Kidney glomerular epithelial cell (primary cell): ENCODE measurements at regions not wholly inside any gene's neighbourhood (a gene's known extent, or its start where the extent isn't known, plus 50 kb on each side); places are given as distances from the start of the nearest gene placed in this dataset.

ENCODE experiments used
- DNase-seq: peaks from one replicate; lab custom pipeline; 2025; lab: John Stamatoyannopoulos, UW

DNA sequence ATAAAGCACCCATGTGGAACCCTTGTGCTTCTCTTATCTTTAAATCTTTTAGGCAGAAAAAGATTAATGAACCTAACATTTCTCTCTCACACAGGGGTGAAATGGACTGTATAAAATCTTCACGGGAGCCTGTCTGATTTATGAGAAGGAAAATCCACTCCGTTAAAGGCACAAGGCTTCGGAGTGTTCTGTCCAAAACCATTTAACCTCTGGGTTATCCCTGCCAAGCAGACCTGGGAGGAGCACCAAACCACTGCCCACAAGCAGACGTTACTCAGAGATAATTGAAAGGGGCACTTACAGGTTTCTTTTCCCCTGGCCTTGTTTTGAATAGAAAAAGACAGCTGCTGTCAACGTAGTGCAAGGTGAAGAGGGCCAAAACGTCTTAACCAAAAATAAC lies 184.4 kb upstream of the DOK6 start:
- peak; percentile 7 for DNase-seq

DNA sequence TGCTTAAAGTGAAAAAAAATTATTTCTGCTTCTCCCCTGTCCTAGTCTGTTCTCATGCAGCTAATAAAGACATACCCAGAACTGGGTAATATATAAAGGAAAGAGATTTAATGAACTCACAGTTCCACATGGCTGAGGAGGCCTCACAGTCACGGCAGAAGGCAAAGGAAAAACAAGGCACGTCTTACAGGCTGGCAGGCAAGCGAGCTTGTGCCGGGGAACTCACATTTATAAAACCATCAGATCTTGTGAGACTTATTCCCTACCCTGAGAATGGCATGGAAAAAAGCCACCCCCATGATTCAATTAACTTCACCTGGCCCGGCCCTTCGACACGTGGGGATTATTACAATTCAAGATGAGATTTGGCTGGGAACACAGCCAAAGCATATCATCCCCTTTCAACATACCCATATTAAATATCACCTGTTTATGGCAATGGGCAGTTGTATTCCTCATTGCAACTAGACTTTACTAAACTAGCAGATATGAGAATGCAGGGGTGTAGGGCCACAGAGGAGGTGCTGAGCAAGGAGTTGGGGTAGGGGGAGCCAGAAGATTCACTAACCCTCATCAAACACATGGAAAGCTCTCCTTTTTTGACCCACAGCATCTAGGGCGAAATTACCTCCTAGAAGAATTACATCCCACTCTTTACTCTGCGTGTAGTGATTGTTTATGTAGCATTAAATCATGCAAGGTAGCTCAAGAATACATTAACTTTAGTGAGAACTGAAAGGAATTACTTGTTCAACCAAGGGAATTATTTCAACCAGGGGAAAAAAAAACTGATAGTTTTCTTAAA lies 183.3 kb upstream of the DOK6 start:
- DNase-seq, result no peak

DNA sequence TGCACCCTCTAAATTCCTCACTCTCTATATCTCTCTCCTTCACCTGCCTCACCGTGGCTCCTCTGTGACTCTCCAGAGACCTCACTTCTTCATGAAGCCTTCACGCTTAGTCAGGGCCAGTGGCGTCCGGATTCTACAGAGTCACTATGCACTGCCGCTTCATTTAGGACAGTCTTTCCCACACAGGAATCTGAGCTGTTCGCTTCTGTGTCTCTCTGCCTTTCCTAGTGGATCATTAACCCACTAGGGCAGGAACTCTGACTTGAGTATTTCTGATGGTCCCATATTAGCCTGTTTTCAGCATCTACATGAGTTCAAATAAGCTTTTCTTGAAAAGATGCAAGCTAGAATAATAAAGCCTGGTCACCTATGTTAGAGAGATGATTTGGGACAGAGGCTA lies 180.2 kb upstream of the DOK6 start:
- no peak for DNase-seq

DNA sequence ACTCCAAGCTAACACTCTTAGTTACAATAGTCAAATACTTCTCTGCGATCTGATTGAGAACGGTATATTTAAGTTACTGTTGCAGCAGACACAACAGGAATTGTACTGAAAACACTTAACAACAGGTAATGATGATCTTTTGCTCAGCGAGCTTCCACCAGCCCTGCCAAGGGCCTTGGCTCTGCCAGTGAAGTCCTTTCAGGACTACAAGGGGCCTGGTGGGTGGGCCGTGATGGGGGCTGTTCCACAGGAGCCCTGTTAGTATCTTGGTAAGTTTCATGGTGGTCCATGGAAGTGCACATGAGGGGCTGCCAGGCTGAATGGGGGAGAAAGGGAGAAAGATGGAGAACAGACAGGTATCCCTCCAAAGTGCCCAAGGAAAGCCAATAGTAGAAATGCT lies 178.6 kb upstream of the DOK6 start:
- DNase-seq, result no peak

DNA sequence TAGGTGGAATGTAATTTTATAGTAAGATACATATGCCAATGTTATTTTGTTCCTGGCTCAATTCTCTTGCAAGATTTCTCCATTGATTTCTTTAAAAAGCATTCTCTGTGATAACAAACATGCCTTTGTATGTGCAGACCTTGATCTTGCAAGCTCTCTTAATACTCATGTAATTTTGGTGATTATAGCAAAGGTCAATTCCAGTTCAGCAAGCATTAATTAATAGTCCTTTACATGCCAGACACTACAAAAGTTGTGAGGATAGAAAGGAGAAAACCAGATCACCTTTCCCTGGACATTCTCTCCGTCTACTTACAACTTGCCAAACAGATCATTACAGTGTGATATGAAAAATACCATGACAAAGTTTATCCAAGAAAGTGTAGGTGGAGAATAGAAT lies 173.7 kb upstream of the DOK6 start:
- DNase-seq, result no peak

DNA sequence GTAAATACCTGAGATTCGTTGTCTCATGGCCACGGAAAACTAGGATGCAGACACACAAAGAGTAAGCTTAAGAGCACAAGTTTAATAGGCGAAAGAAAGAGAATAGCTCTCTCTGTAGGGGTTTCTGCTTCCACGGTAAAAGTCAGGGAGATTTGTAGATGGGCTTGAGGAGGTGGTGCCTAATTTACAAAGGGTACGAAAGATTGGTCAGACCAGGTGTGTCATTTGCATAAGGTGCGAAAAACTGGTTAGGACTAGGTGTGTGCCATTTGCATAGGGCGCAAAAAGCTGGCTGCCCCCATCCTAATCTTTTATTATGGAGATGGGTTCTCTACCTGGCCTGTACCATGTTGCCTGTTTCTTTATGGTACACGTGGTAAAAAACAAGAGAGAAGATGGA lies 170.5 kb upstream of the DOK6 start:
- DNase-seq, result no peak

DNA sequence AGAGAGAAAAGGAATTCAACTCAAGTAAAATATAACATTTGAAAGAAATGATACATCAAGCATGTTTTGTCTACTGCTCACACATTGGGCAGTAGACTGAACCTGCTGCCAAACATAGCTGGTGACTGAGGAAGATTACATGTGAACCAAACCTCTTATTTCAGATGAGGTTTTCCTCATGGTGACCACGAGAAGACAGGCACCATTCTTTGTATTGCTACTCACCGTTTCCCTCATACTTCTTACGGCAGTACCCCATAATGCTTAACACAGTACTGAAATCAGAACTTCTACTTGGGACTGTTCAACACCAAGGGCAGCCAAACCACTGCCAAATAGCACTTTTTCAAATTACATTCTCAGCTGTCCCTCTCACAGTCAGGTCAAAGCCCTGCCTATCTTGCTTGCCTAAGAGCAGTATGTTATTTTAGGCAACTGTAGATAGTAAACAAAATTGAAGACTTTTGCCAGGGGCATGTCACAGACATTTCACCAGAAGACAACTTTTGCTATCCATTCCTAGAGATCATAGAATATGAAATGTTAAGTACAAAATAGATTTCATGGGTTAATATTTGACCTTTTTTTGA lies 167.1 kb upstream of the DOK6 start:
- no peak for DNase-seq

DNA sequence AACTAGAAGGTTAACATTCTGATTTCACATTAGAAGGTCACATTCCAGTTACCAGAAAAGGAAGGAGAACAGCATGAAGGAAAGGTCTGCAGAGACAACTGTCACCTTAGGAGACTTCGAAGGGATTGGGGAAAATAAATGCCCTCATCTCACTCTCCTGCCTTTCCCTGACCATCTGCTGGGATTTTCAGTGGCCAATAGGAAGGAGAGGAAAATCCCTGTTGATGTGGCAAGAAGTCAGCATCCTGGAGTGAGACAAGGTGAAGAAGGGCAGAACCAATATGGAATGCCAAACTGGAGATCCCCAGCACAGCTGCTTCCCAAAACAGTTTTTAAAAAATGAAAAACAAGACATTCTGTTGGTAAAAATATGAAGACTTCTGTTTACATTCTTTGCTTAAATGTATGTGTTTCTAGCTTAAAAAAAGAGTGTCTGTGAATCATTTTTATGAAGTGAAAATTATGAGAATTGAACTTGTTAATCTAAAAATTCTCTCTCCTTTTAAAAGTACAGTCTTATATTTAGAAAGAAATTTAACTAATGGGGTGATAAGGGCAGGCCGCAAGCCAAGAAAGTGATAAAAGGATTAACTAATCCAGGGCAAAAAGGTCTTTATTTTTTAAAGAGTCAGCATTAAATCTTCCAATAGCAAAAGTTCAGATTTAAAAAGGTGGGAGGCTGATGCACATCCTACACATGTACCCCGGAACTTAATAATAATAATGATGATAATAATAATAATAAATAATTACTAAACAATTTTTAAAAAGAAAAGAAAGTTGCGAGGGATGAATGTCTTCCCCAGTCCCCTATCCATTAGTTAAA lies 160.6 kb upstream of the DOK6 start:
- no peak for DNase-seq

DNA sequence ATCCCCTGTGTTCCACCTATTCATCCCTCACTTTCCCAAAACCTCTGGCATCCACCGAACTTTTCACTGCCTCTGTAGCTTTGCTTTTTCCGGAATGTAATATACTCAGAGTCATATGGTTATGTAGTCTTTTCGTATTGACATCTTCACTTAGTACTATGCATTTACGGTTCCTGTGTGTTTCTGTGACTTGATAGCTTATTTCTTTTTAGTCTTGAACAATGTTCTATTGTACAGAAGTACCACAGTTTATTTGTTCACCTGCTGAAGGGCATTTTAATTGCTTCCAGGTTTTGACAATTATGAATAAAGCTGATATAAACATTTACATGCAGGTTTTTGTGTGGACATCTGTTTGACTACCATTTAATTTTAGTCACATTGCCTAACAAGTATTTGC lies 154.7 kb upstream of the DOK6 start:
- no peak for DNase-seq

DNA sequence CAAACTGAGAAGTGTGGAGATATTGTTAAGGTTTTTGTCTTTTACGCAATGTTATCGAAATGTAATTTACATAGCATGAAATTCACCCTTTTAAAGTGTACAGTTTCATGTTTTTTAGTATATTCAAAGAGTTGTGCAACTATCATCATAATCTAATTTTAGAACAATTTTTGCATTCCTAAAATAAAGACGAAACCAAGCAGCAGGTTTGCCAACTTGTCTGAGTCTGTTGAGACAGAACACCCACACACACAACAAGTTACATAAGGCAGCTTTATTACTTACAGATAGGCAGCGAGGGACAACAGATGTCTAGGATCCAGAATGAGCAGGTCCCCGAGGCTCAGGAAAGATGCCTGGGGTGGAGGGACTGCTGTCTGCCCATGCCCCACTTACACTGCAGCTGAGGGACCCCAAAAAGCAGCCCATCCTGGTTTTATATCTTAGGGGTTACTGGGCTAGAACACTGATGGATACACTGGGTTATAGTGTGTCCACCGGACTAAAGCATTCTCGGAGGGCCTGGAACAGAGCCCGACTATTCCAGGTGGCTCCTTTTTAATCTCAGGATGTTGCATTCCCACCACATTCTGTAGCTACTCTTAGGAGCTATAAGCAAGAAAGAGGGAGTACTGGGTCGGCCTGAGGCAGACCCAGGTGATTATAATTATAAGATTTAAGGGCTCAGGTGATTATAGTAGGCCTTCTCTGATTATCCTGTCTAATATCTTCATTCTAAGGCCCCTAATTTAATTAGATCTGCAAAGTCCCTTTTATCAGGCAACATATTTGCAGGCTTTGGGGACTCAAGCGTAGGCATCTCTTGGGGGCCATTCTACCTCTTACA lies 150.2 kb upstream of the DOK6 start:
- DNase-seq, result no peak

DNA sequence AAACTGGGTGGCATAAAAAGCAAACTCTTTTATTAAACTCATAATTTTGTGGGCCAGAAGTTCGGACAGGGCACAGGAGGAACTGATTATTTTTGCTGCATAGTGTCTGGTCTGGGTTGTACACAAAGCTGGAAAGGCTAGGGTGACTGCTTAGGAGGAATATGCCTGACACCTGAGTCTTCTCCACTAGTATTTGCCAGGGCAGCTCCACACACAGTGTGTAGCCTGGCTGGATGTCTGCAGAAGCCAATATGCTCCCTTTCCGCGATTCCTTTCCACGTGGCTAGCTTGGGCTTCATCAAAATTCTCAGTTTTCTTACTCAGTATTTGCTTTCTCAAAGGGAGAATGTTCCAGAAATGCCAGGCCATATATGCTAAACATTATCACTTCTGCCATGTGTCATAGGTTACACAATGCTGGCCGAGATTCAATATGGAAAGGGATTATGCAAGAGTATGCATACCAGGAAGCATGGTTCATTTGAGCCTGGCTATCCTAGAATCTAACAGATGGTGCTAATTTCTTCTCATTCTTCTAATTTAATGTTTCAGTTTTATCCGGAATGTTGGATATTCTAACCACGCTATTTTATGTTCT lies 142.7 kb upstream of the DOK6 start:
- DNase-seq, result peak; percentile 4

DNA sequence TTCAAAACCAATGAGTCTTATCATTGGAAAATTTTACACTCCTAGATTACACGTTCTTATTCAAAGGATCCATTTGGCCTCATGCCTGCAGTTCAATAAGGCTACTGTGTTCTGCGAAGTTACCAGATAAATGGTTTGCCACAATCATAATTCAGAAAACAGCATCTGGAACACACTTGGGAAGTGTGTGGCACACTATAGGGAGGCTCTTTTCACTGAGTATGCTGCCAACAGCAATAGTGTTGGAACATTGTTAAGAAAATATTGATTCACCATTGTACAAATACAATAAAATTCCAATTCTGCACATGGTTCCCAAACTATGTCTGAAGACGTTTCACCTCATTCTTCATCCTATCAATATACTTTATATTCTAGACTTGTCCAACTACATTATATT lies 141.4 kb upstream of the DOK6 start:
- no peak for DNase-seq

DNA sequence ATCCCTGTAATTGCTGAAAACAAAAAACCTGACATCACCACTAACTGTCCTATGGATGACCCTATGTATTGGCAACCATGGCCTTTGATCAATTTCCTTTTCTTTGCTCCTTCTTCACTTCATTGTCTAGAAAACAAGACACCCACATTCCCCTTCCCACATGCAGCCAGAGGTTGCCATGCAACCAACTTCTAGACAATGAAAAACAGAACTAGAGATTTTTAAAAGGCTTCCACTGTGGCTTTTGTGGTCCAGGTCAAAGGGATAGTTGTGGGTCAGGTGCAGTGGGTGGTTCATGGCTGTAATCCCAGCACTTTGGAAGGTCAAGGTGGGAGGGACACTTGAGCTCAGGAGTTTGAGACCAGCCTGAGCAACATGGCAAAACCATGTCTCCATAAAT lies 139.3 kb upstream of the DOK6 start:
- no peak for DNase-seq

DNA sequence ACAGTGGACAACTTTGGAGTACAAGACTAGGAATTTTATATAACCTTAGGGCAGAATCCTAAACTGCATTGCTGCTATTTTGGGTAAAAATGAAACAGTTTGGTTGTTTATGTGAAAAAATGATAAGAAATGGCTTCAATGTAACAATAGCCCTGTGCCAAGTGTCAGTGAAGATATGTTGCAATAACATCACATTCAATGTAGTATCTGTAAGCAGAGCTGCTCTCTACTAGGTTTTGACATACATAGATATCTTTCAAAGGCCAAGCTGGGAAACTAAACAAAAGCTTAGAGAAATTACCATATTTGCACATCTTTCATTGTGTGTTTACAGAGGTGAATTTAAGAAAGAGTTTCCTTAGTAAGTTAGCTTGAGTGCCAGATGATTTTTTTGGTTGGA lies 135.0 kb upstream of the DOK6 start:
- no peak for DNase-seq

DNA sequence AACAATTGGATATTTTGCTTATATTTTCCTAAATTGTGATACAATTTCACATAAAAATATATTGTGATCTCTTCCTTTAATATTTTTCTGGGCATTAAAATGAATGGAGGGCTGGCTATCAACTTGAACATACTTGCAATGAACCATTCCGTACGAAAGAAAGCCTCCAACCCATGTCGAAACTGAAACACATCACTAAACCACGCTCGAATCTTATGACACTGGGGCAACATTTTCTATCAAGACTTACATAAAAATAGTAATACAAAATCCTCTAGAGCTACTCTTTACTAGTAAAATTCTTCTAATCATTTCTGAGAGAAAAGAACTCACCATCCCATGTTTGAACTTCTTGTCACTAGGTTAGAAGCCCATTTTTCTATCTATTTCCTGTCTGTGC lies 132.8 kb upstream of the DOK6 start:
- no peak for DNase-seq

DNA sequence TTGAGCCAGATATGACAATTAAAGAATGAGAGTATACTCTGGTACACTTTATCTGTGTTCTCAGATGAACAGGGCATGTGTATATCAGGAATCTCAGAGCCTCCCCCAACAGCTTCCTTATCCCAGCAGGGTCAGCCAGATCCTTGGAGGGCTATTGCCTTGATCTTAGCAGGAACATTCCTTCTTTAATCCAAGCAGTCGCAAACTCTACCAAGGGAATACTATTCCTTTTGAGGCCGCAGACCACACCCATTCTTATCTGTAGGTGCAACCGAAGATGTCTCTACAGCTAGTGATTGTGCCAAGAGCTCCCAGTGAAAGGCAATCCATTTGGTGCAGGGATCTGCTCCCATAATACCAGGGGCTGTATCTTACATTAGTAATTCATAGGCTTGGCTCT lies 118.3 kb upstream of the DOK6 start:
- no peak for DNase-seq

DNA sequence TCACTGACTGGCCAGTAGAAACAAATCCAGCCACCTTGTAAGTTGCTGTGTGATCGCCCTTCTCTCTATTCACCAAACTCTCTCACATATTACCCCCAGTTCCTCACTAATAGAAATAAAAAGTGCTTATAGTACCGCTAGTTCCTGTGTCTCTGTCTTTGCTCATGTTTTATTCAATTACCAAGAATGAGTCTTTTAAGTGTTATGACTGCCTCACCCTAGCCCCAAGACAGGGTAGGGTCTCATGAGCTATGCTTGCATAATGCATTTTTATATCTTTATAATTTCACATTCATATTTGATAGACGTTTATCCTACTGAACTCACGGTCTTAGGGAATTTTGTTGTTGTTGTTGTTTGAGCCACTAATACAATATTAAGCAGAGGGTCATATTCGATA lies 109.6 kb upstream of the DOK6 start:
- DNase-seq, result no peak

DNA sequence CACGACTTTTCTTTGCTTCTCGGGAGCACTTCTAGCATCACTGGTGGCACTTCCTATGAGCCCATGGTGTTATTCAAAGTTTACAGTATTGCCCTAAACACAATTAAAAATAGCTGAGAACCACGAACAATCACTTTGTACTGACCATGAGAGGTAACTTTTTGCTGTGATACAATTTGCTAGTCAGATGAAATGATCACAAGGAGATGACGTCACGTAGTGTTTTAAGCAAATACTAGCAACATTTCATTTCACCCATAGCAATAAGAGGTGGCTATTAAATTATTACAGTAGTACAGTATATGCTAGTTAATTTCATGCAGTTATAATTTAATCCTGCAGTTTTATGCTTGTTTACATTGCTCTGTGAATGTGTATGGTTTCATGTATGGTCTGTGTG lies 108.9 kb upstream of the DOK6 start:
- DNase-seq, result no peak

DNA sequence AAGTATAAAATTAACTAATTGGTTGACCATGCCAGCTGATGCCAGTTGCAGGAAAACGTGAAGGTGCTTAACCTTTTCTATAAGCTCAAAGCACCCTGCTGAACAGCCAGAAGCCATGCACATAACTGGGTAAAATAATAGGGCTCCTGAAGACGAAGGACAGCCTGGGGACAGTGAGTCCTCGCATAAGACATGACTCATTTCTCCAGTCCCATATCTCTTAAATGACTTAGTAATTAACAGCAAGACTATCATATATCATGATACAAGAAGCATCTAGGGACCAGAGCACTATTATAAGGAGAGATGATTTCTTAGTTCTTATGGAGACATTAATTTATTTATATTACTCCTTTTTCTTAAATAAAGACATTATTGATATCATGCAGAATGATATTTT lies 100.5 kb upstream of the DOK6 start:
- DNase-seq, result no peak

DNA sequence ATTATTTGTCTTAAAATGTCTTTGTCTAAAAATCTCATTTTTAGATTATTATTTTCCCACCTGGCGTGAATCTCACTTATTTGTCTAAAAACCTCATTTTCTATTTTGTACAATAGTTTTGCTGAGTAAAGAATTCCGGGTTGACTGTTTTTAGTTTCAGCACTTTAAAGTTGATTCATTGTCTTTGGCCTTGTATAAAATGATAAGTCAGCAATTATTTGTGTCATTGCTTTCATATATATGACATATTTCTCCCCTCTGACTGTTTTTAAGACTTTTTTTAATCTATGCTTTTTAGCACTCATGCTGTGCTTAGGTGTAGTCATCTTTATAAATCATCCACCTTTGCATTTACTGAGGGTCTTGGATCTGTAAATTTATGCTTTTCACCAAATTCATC lies 92.1 kb upstream of the DOK6 start:
- no peak for DNase-seq

DNA sequence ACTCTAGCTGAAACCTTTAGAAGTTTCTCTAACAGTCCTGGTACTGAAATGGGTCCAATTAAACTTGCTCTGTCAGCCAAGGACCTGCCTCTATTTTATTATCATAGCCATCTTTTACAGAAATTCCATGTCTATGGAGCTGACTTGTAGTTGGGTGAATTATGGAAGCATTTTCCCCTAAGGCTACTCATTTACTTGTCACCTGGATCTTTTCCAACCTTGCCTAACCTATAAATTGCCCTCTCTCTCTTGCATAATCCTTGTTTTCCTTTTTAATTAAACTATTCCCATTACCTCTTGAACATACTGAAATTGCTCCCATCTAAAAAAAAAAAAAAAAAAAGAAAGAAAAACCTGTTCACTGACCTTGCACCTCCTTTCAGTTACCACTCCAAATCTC lies 74.6 kb upstream of the DOK6 start:
- no peak for DNase-seq

DNA sequence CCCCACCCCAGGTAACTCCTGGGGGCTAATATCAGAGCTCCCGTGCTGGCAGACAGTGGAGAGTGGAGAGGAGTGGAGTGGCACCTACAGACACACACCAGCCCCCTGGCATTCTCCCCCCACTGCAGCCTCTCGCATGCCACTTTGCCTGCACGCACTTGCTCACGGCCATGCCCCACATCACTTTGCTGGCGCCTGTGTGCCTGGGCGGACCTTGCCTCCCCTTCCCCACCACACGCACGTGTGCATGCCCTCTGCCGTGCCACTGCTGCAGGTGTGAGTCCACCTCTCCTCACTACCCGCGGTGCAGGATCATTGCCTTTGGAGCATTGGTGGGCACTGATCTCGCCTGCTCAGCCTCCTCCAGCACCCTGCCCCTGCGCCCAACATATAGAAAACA lies 72.6 kb upstream of the DOK6 start:
- no peak for DNase-seq
